ENCODE measurements at regions not wholly inside any gene's neighbourhood (a gene's known extent, or its start where the extent isn't known, plus 50 kb on each side); places are given as distances from the start of the nearest gene placed in this dataset.

DNA sequence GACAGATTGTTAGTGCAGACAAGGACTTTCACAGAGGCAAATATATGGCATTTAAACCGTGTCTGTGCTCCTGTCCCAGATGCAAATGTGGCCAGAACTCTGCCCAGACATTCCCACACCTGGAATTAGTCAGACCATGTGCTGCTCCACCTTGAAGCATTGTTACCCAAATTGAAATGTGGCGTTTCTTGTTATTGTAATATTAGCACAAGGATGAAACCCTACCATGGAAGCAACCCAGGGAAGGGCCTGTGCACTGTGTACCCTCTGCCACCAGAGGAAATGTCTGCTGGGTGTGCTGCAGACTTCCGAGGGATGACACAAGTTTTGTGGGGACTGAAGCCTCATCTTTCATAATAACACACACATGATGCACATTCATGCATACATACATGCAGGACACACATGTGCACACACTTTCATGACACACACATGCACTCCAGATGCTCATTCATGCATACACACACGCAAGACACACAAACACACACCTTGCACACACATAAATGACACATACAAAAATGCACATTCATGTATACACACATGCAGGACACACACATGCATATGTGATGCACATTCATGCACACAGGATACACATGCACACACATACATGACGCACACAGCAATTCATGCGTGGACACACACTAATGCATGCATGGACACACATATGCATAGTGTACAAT, 133.2 kb upstream of the SNTG2 start:
- TF ChIP-seq, protein P1, sequence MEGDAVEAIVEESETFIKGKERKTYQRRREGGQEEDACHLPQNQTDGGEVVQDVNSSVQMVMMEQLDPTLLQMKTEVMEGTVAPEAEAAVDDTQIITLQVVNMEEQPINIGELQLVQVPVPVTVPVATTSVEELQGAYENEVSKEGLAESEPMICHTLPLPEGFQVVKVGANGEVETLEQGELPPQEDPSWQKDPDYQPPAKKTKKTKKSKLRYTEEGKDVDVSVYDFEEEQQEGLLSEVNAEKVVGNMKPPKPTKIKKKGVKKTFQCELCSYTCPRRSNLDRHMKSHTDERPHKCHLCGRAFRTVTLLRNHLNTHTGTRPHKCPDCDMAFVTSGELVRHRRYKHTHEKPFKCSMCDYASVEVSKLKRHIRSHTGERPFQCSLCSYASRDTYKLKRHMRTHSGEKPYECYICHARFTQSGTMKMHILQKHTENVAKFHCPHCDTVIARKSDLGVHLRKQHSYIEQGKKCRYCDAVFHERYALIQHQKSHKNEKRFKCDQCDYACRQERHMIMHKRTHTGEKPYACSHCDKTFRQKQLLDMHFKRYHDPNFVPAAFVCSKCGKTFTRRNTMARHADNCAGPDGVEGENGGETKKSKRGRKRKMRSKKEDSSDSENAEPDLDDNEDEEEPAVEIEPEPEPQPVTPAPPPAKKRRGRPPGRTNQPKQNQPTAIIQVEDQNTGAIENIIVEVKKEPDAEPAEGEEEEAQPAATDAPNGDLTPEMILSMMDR (IDR thresholded peaks at IDR 0.05) = no peak

DNA sequence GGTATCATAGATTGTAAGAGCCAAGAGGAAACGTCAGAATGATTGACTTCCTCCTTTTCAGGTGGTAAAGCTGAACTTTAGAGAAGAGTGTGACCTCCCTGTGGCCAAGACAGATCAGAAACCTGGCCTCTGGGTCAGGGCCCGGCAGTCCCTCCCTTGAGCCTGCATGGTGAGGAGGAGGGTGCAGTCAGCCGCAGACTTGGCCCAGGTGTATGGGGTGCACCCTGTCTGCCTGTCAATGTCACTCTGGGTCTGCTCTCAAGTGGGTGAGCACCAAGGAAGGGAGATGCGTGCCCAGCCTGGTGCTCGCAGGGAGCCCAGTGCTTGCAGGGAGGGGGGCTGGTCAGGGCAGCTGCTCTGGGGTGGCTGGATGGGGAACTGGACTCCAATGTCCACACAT, 134.4 kb upstream of the SNTG2 start:
- TF ChIP-seq, protein P1 (IDR thresholded peaks at IDR 0.05) = no peak

DNA sequence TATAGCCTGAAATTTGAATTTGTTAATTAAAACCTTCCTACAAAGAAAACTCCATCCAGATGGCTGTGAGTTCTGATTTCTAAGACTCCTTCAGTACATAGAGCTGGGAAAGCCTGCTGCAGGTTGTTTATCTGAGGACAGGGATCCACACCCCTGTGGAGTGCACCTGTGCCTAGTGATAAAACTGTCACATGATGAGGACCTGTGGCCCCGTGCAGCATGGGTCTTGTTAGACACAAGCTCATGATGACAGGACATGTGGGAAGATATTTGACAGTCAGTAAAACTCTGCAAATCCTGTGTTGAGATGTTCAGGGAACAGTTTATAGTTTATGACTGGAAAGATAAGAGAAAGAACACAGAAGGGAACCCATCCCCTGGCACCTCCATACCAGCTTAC, 133.2 kb upstream of the TMEM18 start:
- TF ChIP-seq, protein P1 (IDR thresholded peaks at IDR 0.05) = no peak

DNA sequence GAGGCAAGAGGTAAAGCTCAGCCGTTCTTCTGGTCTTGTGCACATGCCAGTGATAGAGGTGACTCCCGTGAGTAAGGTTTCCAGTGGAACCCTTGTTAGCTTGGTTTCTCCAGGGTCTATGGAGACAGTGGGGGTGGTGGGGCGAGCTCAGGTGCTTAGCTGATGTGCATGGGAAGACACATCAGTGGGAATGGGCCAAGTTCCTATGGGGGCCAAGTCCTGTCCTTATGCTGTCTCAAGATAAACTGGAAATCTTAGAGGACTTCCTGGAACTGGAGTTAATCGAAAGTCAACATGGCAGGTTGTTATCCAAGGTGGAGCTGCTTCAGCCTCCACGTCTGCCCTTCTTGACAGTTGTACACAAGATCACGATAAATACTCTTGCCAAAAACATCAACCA, 130.1 kb upstream of the TMEM18 start:
- TF ChIP-seq, protein P1 (IDR thresholded peaks at IDR 0.05) = no peak

DNA sequence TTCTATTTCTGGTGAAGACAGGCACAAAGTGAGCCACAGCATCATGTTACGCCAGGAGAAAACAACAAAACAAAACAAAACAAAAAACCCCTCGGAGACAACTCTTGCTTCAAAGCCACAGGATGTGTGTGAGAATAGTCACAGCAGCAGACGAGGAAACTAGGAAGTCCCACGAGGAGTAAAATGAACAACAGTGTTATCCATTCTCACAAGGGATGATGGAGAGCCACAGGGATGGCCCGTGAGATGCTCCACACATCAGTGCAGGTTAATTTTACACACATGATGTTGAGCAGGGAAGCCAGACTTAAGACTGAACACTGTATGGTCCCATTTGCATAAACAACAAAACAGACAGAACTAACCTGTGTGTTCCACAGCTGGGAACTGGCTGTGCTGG, 128.5 kb upstream of the TMEM18 start:
- TF ChIP-seq, protein P1 (IDR thresholded peaks at IDR 0.05) = no peak

DNA sequence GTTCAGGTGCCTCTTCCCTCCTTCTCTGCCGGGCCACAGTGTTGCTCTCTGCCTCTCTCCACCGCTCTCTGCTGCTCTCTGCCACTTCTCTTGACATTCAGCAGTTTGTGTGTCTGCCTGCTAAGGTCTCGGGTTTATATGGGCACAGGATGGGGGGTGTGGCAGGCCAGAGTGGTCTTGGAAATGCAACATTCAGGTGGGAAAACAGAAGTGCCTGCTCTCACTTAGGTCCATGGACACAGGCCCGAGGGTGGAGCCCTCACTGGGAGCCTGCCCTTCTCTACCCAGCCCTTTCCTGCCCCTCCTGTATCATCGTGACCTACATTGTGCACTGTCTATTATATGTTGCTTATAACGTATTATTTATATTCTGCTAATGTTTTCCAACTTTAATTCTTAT, 120.8 kb upstream of the TMEM18 start:
- TF ChIP-seq, protein P1 (IDR thresholded peaks at IDR 0.05) = no peak

DNA sequence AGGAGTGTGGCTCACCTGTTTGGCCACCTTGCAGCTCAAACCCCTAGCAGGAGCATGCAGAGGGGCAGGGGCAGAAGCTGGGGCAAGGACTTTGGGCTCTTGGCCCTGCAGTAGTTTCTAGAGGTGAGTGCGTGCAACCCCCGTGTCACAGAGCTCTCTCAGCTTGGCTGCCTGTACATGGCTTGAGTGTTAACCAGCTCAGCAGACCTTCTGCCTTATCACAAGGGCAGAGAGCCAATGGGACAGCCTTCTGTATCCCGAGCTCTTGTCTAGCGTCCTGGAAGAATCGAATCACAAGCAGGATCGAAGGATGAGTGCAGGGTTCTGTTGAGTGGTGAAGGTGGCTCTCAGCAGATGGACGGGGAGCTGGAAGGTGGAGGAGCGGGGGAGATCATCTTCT, 120.3 kb upstream of the TMEM18 start:
- TF ChIP-seq, protein P1 (IDR thresholded peaks at IDR 0.05) = no peak
